ENCODE measurements at regions not wholly inside any gene's neighbourhood (a gene's known extent, or its start where the extent isn't known, plus 50 kb on each side); places are given as distances from the start of the nearest gene placed in this dataset.
"Not testable (repeated sequence)": the region's sequence is repeated elsewhere in the genome, so short reads cannot be mapped to it uniquely, and the experiment has no call there.

DNA sequence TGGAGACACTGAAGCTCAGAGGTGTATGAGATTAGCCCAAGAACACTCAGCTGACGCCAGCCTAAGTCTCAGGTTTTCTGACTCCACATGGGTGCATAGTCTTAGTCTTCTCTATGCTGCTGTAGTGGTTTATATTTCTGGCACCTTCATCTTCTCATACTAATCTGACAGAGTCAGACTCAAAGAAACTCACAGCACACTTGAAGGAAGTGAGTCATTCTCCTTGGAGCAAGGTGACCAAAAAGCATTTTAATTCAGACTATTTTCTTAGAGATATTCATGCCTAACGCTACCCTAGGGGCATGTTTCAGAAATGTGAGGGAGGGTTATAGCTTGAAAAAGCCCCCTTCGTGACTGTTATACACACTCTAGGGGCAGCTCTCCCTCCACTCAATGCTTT lies 775.3 kb upstream of the ARPP21 start:
- no peak for TF ChIP-seq POLR2A (IDR thresholded peaks at IDR 0.05; ENCODE audit: low read length)
- no peak for TF ChIP-seq GATA1 (IDR thresholded peaks at IDR 0.05; ENCODE audit: low read depth, low read length)
- DNase-seq: no peak

DNA sequence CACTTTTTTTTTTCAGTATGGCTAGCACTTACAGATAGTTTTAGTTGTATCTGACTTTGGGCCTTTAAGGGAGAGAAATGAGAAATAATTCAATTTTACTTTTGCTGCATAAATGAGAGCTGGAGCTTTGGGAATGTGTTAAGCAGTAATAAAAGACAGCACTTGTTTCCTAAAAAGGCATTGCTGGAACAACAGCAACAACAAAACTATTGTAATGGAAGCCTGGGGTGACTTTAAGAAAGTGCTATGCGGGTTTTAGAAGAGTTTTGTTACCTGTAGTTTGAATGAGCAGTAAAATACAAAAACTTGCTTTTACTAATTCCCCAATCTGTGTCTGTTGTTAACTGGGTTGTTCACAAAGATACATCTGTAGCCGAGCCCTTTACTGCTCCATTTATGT lies 774.0 kb upstream of the ARPP21 start:
- TF ChIP-seq POLR2A (IDR thresholded peaks at IDR 0.05; ENCODE audit: low read length) (no peak), GATA1 (IDR thresholded peaks at IDR 0.05; ENCODE audit: low read depth, low read length) (no peak)

GRCh38 chr3:34868935-34869334 lies 770.4 kb upstream of the ARPP21 start:
- no peak for DNase-seq
- TF ChIP-seq POLR2A (IDR thresholded peaks at IDR 0.05; ENCODE audit: low read length) (no peak), GATA1 (IDR thresholded peaks at IDR 0.05; ENCODE audit: low read depth, low read length) (no peak)

More for the DNA sequence above, 774.0 kb upstream of the ARPP21 start:
- no peak for DNase-seq

DNA sequence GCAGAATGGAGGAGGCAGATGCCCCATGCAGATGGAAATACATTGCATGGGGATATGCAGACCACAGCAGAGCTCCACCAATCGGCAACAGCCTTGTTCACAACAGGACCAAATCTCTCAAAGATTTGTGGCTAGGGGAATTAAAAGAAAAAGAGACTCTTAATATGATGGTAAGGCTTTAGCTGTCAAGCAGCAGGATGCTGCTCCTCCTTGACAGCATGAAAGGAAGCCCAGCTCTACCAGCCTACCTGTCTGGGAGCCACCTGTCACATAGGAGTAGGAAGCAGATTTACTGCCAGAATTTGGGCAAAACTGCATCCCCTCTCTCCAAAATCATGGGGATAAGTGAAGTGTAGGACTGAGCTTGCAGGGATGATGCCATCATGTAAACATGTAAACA lies 769.6 kb upstream of the ARPP21 start:
- DNase-seq: no peak
- TF ChIP-seq GATA1 (IDR thresholded peaks at IDR 0.05; ENCODE audit: low read depth, low read length) (no peak), POLR2A (IDR thresholded peaks at IDR 0.05; ENCODE audit: low read length) (no peak)

DNA sequence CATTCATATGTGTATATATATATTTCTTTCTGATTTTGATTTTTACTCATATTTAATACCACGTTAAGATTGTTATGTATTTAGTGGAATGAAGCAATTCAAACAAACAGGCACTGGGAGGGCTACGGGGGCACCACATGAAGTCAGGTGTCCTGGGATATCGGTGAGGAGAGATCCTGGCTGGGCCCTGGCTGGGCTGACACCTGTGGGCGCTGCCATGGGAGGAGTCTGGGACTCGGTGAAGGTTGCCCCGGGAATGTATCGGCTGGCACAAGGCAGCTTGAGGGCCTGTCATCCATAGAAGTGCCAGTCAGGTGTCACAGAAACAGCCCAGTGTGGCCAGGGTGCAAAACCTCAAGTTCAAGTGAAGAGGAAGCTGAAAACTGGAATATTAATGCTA lies 766.9 kb upstream of the ARPP21 start:
- TF ChIP-seq GATA1 (IDR thresholded peaks at IDR 0.05; ENCODE audit: low read depth, low read length) (no peak), POLR2A (IDR thresholded peaks at IDR 0.05; ENCODE audit: low read length) (no peak)
- DNase-seq: no peak

DNA sequence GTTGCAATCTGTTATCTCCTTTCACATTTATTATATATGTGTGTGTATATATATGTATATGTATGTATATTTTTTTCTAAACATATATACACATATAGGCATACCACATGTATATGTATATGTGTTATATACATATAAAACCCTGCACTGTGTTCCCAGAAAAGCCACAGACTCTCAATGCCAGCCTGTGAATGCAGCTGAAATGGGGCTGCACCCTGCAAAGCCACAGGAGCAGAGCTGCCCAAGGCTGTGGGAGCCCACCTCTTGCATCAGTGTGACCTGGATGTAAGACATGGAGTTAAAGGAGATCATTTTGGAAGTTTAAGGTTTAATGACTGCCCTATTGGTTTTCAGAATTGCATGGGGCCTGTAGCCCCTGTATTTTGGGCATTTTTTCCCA lies 762.3 kb upstream of the ARPP21 start:
- TF ChIP-seq POLR2A (IDR thresholded peaks at IDR 0.05; ENCODE audit: low read length) (no peak), GATA1 (IDR thresholded peaks at IDR 0.05; ENCODE audit: low read depth, low read length) (no peak)
- no peak for DNase-seq

DNA sequence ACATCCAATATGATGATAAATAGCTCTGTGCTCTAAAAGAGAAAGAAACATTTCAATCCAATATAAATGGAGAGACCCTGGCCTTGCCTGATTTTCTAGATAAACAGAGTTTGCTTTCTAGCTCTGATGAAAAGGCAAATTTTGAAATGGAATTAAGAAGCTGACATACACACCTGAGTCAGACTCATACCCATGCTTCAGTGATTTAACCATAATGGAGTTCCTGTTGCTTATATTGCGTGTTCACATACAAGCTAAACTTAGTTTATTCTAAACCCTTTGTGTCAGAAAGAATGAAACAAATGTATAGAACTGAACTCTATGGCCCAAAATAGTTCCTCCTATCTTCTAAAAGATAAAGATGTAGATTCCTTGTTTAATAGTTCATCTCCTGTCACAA lies 760.8 kb upstream of the ARPP21 start:
- TF ChIP-seq POLR2A (IDR thresholded peaks at IDR 0.05; ENCODE audit: low read length): no peak
- TF ChIP-seq GATA1 (IDR thresholded peaks at IDR 0.05; ENCODE audit: low read depth, low read length): no peak
- no peak for DNase-seq

GRCh38 chr3:34881026-34881425 lies 758.3 kb upstream of the ARPP21 start:
- no peak for DNase-seq

GRCh38 chr3:34882764-34883163 lies 756.6 kb upstream of the ARPP21 start:
- TF ChIP-seq GATA1 (IDR thresholded peaks at IDR 0.05; ENCODE audit: low read depth, low read length) (no peak), POLR2A (IDR thresholded peaks at IDR 0.05; ENCODE audit: low read length) (no peak)
- DNase-seq: no peak

More at GRCh38 chr3:34881026-34881425, 758.3 kb upstream of the ARPP21 start:
- TF ChIP-seq GATA1 (IDR thresholded peaks at IDR 0.05; ENCODE audit: low read depth, low read length) (no peak), POLR2A (IDR thresholded peaks at IDR 0.05; ENCODE audit: low read length) (no peak)

- DNase-seq: no peak
- no peak for TF ChIP-seq POLR2A (IDR thresholded peaks at IDR 0.05; ENCODE audit: low read length)
- TF ChIP-seq GATA1 (IDR thresholded peaks at IDR 0.05; ENCODE audit: low read depth, low read length): no peak
These were observed 755.3 kb upstream of the ARPP21 start for GRCh38 chr3:34884007-34884406.

GRCh38 chr3:34886443-34886842 lies 752.9 kb upstream of the ARPP21 start:
- DNase-seq: no peak
- TF ChIP-seq POLR2A (IDR thresholded peaks at IDR 0.05; ENCODE audit: low read length): no peak
- no peak for TF ChIP-seq GATA1 (IDR thresholded peaks at IDR 0.05; ENCODE audit: low read depth, low read length)

DNA sequence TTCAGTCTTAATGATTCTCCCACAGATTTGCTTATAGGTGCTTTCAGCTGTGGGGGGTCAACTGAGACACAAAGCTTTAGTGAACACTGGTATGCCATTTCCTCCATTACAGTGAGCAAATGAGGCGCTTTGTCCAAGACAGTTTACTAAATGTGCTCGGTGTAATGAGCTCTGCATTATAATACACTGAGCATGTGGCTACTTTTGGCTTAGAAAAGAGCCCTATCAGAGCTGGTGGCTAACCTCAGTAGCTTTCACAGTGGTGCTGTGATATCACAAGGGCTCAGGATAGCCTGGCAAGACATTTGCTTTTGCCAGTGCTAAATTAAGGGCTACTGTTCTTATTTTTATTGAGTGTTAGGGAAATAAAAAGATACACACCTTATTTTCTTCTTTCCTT lies 749.7 kb upstream of the ARPP21 start:
- TF ChIP-seq GATA1 (IDR thresholded peaks at IDR 0.05; ENCODE audit: low read depth, low read length) (no peak), POLR2A (IDR thresholded peaks at IDR 0.05; ENCODE audit: low read length) (no peak)
- DNase-seq: no peak

DNA sequence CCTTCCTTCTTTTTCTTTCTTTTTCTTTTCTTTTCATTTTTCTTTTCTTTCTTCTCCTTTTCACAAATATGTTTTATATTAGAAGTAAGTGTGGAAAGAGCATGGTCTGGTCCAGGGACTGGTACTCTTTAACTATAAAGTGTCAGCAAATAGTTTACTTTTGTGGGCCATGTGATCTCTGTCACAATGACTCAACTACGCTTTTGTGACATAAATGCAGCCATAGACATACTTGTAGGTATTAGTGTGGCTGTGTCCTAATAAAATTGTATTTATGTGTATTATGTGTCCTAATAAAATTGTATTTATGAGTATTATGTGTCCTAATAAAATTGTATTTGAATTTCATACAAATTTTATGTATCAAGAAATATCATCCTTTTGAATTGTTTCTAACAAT lies 749.1 kb upstream of the ARPP21 start:
- no peak for DNase-seq
- no peak for TF ChIP-seq POLR2A (IDR thresholded peaks at IDR 0.05; ENCODE audit: low read length)

DNA sequence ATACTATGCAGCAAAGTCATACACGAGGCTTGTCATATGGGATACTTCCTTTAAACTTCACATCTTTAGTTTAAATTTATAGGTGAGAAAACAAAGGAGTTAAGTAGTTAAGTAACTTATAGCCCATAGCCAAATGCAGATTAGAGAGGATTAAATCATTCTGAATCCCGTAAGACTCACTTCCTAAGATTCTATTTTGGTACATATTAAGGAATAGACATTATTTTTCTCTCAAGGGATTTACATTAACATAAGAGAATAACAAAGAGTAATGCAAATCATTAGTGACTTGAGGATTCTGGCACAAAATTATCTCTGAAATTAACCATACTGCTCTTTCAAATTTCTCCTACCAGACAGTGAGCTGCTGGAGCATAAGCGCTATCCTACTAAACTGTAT lies 747.4 kb upstream of the ARPP21 start:
- no peak for DNase-seq
- no peak for TF ChIP-seq GATA1 (IDR thresholded peaks at IDR 0.05; ENCODE audit: low read depth, low read length)

GRCh38 chr3:34895841-34896240 lies 743.5 kb upstream of the ARPP21 start:
- TF ChIP-seq GATA1 (IDR thresholded peaks at IDR 0.05; ENCODE audit: low read depth, low read length) (no peak), POLR2A (IDR thresholded peaks at IDR 0.05; ENCODE audit: low read length) (no peak)
- DNase-seq: no peak

- DNase-seq: not testable (repeated sequence)
These were observed 729.6 kb upstream of the ARPP21 start for GRCh38 chr3:34909679-34910078.
